GM12878 (cell line): ENCODE measurements at regions not wholly inside any gene's neighbourhood (a gene's known extent, or its start where the extent isn't known, plus 50 kb on each side); places are given as distances from the start of the nearest gene placed in this dataset.

ENCODE experiments used
- ATAC-seq: fragments of 200-7000 bp; cut with Tn5 transposase; 3 replicates; pipeline ENCODE4 v1.9.1; 2020; ENCODE audit warnings: mild to moderate bottlenecking, moderate library complexity
- BruUV-seq: library from RNA; stranded (reverse); fragments of 400-500 nt; replicated peaks from 2 replicates; lab custom pipeline; 2021; lab: Mats Ljungman, UMichigan
- CTCF ChIA-PET: fragments of 300-600 bp; sonication (Branson Sonifier 250); formaldehyde crosslinking; extraction: SDS; loops from one replicate; lab custom pipeline; 2021; ENCODE audit warnings: inconsistent platforms; lab: Yijun Ruan, JAX
- POLR2A ChIA-PET: fragments of 350-600 bp; formaldehyde crosslinking; extraction: SDS; loops from one replicate; lab custom pipeline; 2021; ENCODE audit warnings: inconsistent platforms; lab: Charles Lee
- RAD21 ChIA-PET: fragments of 300-600 bp; sonication (Branson Sonifier 250); formaldehyde crosslinking; loops from one replicate; lab custom pipeline; 2023; ENCODE audit warnings: antibody characterized with exemption; ENCODE audit not compliant: unreplicated experiment; lab: Charles Lee
- SMC1A ChIA-PET: fragments of 300-600 bp; sonication (Branson Sonifier 250); formaldehyde crosslinking; loops from one replicate; lab custom pipeline; 2023; ENCODE audit not compliant: unreplicated experiment, uncharacterized antibody; lab: Charles Lee
- DNase-seq: peaks from one replicate; pipeline ENCODE4 v3.0.0-alpha.2; 2011; ENCODE audit warnings: low read depth, low spot score
- FAIRE-seq: peaks from 3 replicates; lab custom pipeline; 2011; peaks lifted over from hg19 to GRCh38; lab: Jason Lieb, UNC
- H2AFZ ChIP-seq: 2 replicates; pipeline ENCODE4 v1.6.0; 2011; ENCODE audit warnings: low read depth, low read length, control low read depth; ENCODE audit not compliant: control insufficient read depth
- H3K27ac ChIP-seq: 2 replicates; pipeline ENCODE4 v1.5.1; 2011; ENCODE audit warnings: control low read depth; ENCODE audit not compliant: control insufficient read depth, insufficient read depth
- H3K27me3 ChIP-seq, 2 experiments: replicated peaks in 1 of 2; 2 replicates each; pipeline versions ENCODE4 v1.6.0 to v1.6.1; 2011; ENCODE audit warnings: low read length in 1 of 2; ENCODE audit not compliant: control insufficient read depth in 2 of 2, insufficient read depth in 2 of 2
- H3K36me3 ChIP-seq, 2 experiments: 2 replicates each; pipeline ENCODE4 v1.5.1; 2011; ENCODE audit warnings: low read length in 1 of 2; ENCODE audit not compliant: control insufficient read depth in 2 of 2, insufficient read depth in 2 of 2
- H3K4me1 ChIP-seq: 2 replicates; pipeline ENCODE4 v1.6.1; 2011; ENCODE audit warnings: mild to moderate bottlenecking, low read length, moderate library complexity, mixed read lengths; ENCODE audit not compliant: control insufficient read depth, insufficient read depth
- H3K4me2 ChIP-seq: 2 replicates; pipeline ENCODE4 v1.6.0; 2011; ENCODE audit warnings: control low read depth; ENCODE audit not compliant: control insufficient read depth, insufficient read depth
- H3K4me3 ChIP-seq: fragments of 200-600 bp; sonication (generic); 2 replicates; pipeline ENCODE4 v1.5.1; 2016
- H3K79me2 ChIP-seq: 2 replicates; pipeline ENCODE4 v1.6.0; 2011; ENCODE audit warnings: low read length; ENCODE audit not compliant: control insufficient read depth, insufficient read depth
- H3K9ac ChIP-seq: 2 replicates; pipeline ENCODE4 v1.8.0; 2011; ENCODE audit warnings: low read length, control low read depth, mixed read lengths; ENCODE audit not compliant: control insufficient read depth, insufficient read depth
- H3K9me3 ChIP-seq: replicated peaks from 3 replicates; pipeline ENCODE4 v1.5.1; 2011; ENCODE audit warnings: mild to moderate bottlenecking, low read length; ENCODE audit not compliant: control insufficient read depth, insufficient read depth
- H4K20me1 ChIP-seq: 2 replicates; pipeline ENCODE4 v1.6.0; 2011; ENCODE audit not compliant: control insufficient read depth, insufficient read depth
- BCLAF1 ChIP-seq: fragments of 450-650 bp; IDR thresholded peaks from 2 replicates; pipeline ENCODE4 v1.6.1; 2017; ENCODE audit warnings: antibody characterized with exemption, mild to moderate bottlenecking, moderate library complexity
- BMI1 ChIP-seq: fragments of 450-650 bp; IDR thresholded peaks from 2 replicates; pipeline ENCODE4 v1.6.1; 2016; ENCODE audit warnings: mild to moderate bottlenecking, moderate library complexity, borderline replicate concordance
- CHD2 ChIP-seq: IDR thresholded peaks from 2 replicates; pipeline ENCODE4 v1.6.1; 2011; ENCODE audit warnings: low read depth, low read length, improper control_type of control experiment, borderline replicate concordance
- ESRRA ChIP-seq: IDR thresholded peaks from 2 replicates; pipeline ENCODE4 v1.6.1; 2012; ENCODE audit warnings: mild to moderate bottlenecking, low read length, improper control_type of control experiment
- EZH2 ChIP-seq: IDR thresholded peaks from 2 replicates; pipeline ENCODE4 v1.6.1; 2012; ENCODE audit warnings: low read depth, mild to moderate bottlenecking, control low read depth, inconsistent platforms, low read length, borderline replicate concordance; ENCODE audit not compliant: control insufficient read depth
- FOXM1 ChIP-seq: IDR thresholded peaks from 2 replicates; pipeline ENCODE4 v1.6.1; 2012; ENCODE audit warnings: low read depth, mild to moderate bottlenecking, inconsistent platforms, low read length, moderate library complexity
- PAX5 ChIP-seq: IDR thresholded peaks from 2 replicates; pipeline ENCODE4 v1.6.1; 2011; ENCODE audit warnings: low read depth, low read length, borderline replicate concordance
- RB1 ChIP-seq: fragments of 450-650 bp; formaldehyde crosslinking; IDR thresholded peaks from 2 replicates; pipeline ENCODE4 v1.6.1; 2017; ENCODE audit warnings: mild to moderate bottlenecking, borderline replicate concordance
- RCOR1 ChIP-seq: conservative IDR thresholded peaks from 2 replicates; pipeline ENCODE4 v1.6.1; 2012; ENCODE audit warnings: low read depth, low read length, improper control_type of control experiment
- SIX5 ChIP-seq: IDR thresholded peaks from 2 replicates; pipeline ENCODE4 v1.6.1; 2011; ENCODE audit warnings: mild to moderate bottlenecking, low read depth, low read length, moderate library complexity; ENCODE audit not compliant: severe bottlenecking
- SMAD5 ChIP-seq: IDR thresholded peaks from 2 replicates; pipeline ENCODE4 v1.6.1; 2016; ENCODE audit warnings: antibody characterized with exemption, low read depth
- YY1 ChIP-seq: IDR thresholded peaks from 2 replicates; pipeline ENCODE4 v1.6.1; 2011; ENCODE audit warnings: low read depth, mild to moderate bottlenecking, low read length
- ZBED1 ChIP-seq: IDR thresholded peaks from 2 replicates; pipeline ENCODE4 v1.6.1; 2016; ENCODE audit warnings: borderline replicate concordance
- WGBS: methylation state at CpG from one replicate; pipeline ENCODE4 v1.1.6; 2016; ENCODE audit warnings: low lambda C conversion rate; ENCODE audit not compliant: insufficient replicate concordance, insufficient coverage; ENCODE audit errors: missing lambda C conversion rate; 5-methylcytosine and 5-hydroxymethylcytosine counted together
- in situ Hi-C: fragments of 300-500 bp; cut with MboI; formaldehyde crosslinking; loops from 9 replicates; pipeline ENCODE4 v1.14.3; 2018; ENCODE audit warnings: mixed read lengths
- intact Hi-C: fragments of 100-400 bp; cut with micrococcal nuclease; formaldehyde crosslinking; loops from one replicate; pipeline ENCODE4 v1.14.2; 2022; ENCODE audit not compliant: unreplicated experiment
- TF ChIP-seq, protein P1 (sequence below): fragments of 450-650 bp; IDR thresholded peaks from 2 replicates; pipeline ENCODE4 v1.6.1; 2017; ENCODE audit warnings: borderline replicate concordance
- TF ChIP-seq, protein P2 (sequence below): IDR thresholded peaks from 2 replicates; pipeline ENCODE4 v1.6.1; 2011; ENCODE audit warnings: borderline replicate concordance, low read depth, mild to moderate bottlenecking, moderate library complexity, mixed read lengths, low read length; ENCODE audit not compliant: insufficient read depth; ENCODE audit errors: extremely low read length

- 12% methylated on average over 2 of the region's 2 CpGs for WGBS
- no peaks in the 10 kb centered on the region for H3K79me2 ChIP-seq
- no peaks in the 10 kb centered on the region for H3K36me3 ChIP-seq
- H3K27me3 ChIP-seq: no peaks in the 10 kb centered on the region; a peak in 1 of 4 replicates
- intact Hi-C loops (no loop called here), in situ Hi-C loops (no loop called here)
- H3K4me3 ChIP-seq: no peak overlapping the region
- FAIRE-seq (no peak), ATAC-seq (no peak; the same call in 2 of the 3 replicates), DNase-seq (no peak)
- TF ChIP-seq RB1 (no peak), ZBED1 (no peak), SMAD5 (no peak), PAX5 (no peak), RCOR1 (no peak), FOXM1 (no peak), YY1 (no peak), ESRRA (no peak), BMI1 (no peak), SIX5 (no peak), EZH2 (no peak), BCLAF1 (no peak), CHD2 (no peak)
- TF ChIP-seq, protein P1, sequence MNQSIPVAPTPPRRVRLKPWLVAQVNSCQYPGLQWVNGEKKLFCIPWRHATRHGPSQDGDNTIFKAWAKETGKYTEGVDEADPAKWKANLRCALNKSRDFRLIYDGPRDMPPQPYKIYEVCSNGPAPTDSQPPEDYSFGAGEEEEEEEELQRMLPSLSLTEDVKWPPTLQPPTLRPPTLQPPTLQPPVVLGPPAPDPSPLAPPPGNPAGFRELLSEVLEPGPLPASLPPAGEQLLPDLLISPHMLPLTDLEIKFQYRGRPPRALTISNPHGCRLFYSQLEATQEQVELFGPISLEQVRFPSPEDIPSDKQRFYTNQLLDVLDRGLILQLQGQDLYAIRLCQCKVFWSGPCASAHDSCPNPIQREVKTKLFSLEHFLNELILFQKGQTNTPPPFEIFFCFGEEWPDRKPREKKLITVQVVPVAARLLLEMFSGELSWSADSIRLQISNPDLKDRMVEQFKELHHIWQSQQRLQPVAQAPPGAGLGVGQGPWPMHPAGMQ: no peak
- TF ChIP-seq, protein P2, sequence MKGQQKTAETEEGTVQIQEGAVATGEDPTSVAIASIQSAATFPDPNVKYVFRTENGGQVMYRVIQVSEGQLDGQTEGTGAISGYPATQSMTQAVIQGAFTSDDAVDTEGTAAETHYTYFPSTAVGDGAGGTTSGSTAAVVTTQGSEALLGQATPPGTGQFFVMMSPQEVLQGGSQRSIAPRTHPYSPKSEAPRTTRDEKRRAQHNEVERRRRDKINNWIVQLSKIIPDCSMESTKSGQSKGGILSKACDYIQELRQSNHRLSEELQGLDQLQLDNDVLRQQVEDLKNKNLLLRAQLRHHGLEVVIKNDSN: no peak
- CTCF ChIA-PET: interaction anchor here (0.6 to 1.7 kb wide), 3 partner anchors 24 to 269 kb away, joined by 3 to 6 read pairs (median 3); no protein-coding TSS in a partner anchor
- BruUV-seq: no TSS peak
- H3K9ac ChIP-seq: no peak overlapping the region
- no peak overlapping the region for H2AFZ ChIP-seq
- RAD21 ChIA-PET: no interaction called here
- H3K4me2 ChIP-seq: no peak overlapping the region
- H4K20me1 ChIP-seq: no peaks in the 10 kb centered on the region
- POLR2A ChIA-PET: interaction anchor here (0.6 to 1.3 kb wide), 2 partner anchors 17 to 190 kb away, joined by 3 to 13 read pairs; no protein-coding TSS in a partner anchor
- H3K4me1 ChIP-seq: no peaks in the 10 kb centered on the region
- no peaks in the 10 kb centered on the region for H3K9me3 ChIP-seq
- no peak overlapping the region for H3K27ac ChIP-seq
- SMC1A ChIA-PET: interaction anchor here (0.8 to 1.4 kb wide), 3 partner anchors 10 to 98 kb away, joined by 3 read pairs; no protein-coding TSS in a partner anchor
Measured at GRCh38 chr2:221304916-221305315, 267.2 kb downstream of the EPHA4 start.
